Stomach smooth muscle (tissue), 2 donors: ENCODE measurements at regions not wholly inside any gene's neighbourhood (a gene's known extent, or its start where the extent isn't known, plus 50 kb on each side); places are given as distances from the start of the nearest gene placed in this dataset.

Experiments used
- H3K27ac ChIP-seq: one replicate; pipeline ENCODE4 v1.7.0; 2013; ENCODE audit warnings: mild to moderate bottlenecking, low read length, inconsistent platforms
- H3K27me3 ChIP-seq, 2 donors: one replicate each; pipeline ENCODE4 v1.7.0; 2013; ENCODE audit warnings: low read length in 2 of 2; ENCODE audit not compliant: insufficient read depth in 2 of 2, control insufficient read depth in 1 of 2
- H3K36me3 ChIP-seq, 2 donors: one replicate each; pipeline ENCODE4 v1.7.0; 2013; ENCODE audit warnings: low read length in 2 of 2; ENCODE audit not compliant: control insufficient read depth in 2 of 2, insufficient read depth in 2 of 2
- H3K4me1 ChIP-seq: one replicate; pipeline ENCODE4 v1.7.0; 2013; ENCODE audit warnings: low read length; ENCODE audit not compliant: control insufficient read depth, insufficient read depth
- H3K4me3 ChIP-seq, 2 donors: one replicate each; pipeline ENCODE4 v1.7.0; 2013; ENCODE audit warnings: low read length in 2 of 2
- H3K9ac ChIP-seq, 2 donors: one replicate each; pipeline ENCODE4 v1.7.0; 2013; ENCODE audit warnings: low read length in 2 of 2, mild to moderate bottlenecking in 1 of 2
- H3K9me3 ChIP-seq, 2 donors: one replicate each; pipeline ENCODE4 v1.7.0; 2013; ENCODE audit warnings: low read length in 2 of 2; ENCODE audit not compliant: control insufficient read depth in 2 of 2
- donor health status: healthy.
- donor health status: Pancreatic carcinoma.

GRCh38 chr20:48012401-48012974 lies 227.2 kb upstream of the SULF2 start:
- Histone ChIP-seq H3K4me1 (no peaks in the 10 kb centered on the region), H3K27ac (no peak overlapping the region), H3K36me3 (no peaks in the 10 kb centered on the region), H3K4me3 (no peak overlapping the region), H3K9ac (no peak overlapping the region), H3K9me3 (peaks cover 5 to 10% of the 10 kb centered on the region in 2 donors), H3K27me3 (no peaks in the 10 kb centered on the region)

- no peaks in the 10 kb centered on the region for H3K4me1 ChIP-seq
Measured at GRCh38 chr20:48011025-48011424, 225.7 kb upstream of the SULF2 start.

GRCh38 chr20:48010623-48011022 lies 225.3 kb upstream of the SULF2 start:
- Histone ChIP-seq H3K9ac (no peak overlapping the region), H3K27ac (no peak overlapping the region)

More at GRCh38 chr20:48011025-48011424, 225.7 kb upstream of the SULF2 start:
- H3K9ac ChIP-seq = no peak overlapping the region
- no peak overlapping the region for H3K27ac ChIP-seq
- H3K9me3 ChIP-seq = peaks cover 5 to 7% of the 10 kb centered on the region in 2 donors
- no peaks in the 10 kb centered on the region for H3K27me3 ChIP-seq
- H3K36me3 ChIP-seq = no peaks in the 10 kb centered on the region
- no peak overlapping the region for H3K4me3 ChIP-seq

GRCh38 chr20:48008850-48009515 lies 223.7 kb upstream of the SULF2 start:
- Histone ChIP-seq H3K9ac (no peak overlapping the region), H3K4me3 (no peak overlapping the region), H3K4me1 (no peaks in the 10 kb centered on the region), H3K27me3 (no peaks in the 10 kb centered on the region), H3K36me3 (no peaks in the 10 kb centered on the region), H3K27ac (no peak overlapping the region), H3K9me3 (peaks cover 5 to 7% of the 10 kb centered on the region in 2 donors)

More at GRCh38 chr20:48010623-48011022, 225.3 kb upstream of the SULF2 start:
- Histone ChIP-seq H3K4me1 (no peaks in the 10 kb centered on the region), H3K27me3 (no peaks in the 10 kb centered on the region), H3K9me3 (peaks cover 5 to 7% of the 10 kb centered on the region in 2 donors), H3K36me3 (no peaks in the 10 kb centered on the region), H3K4me3 (no peak overlapping the region)

GRCh38 chr20:48007351-48007750 lies 222.1 kb upstream of the SULF2 start:
- Histone ChIP-seq H3K4me3 (no peak overlapping the region), H3K27me3 (no peaks in the 10 kb centered on the region)

GRCh38 chr20:48006036-48006833 lies 221.0 kb upstream of the SULF2 start:
- no peaks in the 10 kb centered on the region for H3K4me1 ChIP-seq
- no peak overlapping the region for H3K27ac ChIP-seq
- H3K9me3 ChIP-seq = peaks cover 0 to 5% of the 10 kb centered on the region in 2 donors
- H3K27me3 ChIP-seq = no peaks in the 10 kb centered on the region
- H3K36me3 ChIP-seq = no peaks in the 10 kb centered on the region
- H3K9ac ChIP-seq = no peak overlapping the region
- H3K4me3 ChIP-seq = no peak overlapping the region

More at GRCh38 chr20:48007351-48007750, 222.1 kb upstream of the SULF2 start:
- peaks cover 3 to 5% of the 10 kb centered on the region in 2 donors for H3K9me3 ChIP-seq
- no peak overlapping the region for H3K27ac ChIP-seq
- no peaks in the 10 kb centered on the region for H3K36me3 ChIP-seq
- no peak overlapping the region for H3K9ac ChIP-seq
- no peaks in the 10 kb centered on the region for H3K4me1 ChIP-seq

GRCh38 chr20:48003021-48003420 lies 217.7 kb upstream of the SULF2 start:
- no peaks in the 10 kb centered on the region for H3K36me3 ChIP-seq
- no peak overlapping the region for H3K4me3 ChIP-seq
- no peak overlapping the region for H3K9ac ChIP-seq
- no peaks in the 10 kb centered on the region for H3K27me3 ChIP-seq
- H3K9me3 ChIP-seq = no peaks in the 10 kb centered on the region
- H3K4me1 ChIP-seq = no peaks in the 10 kb centered on the region
- H3K27ac ChIP-seq = no peak overlapping the region

- no peak overlapping the region for H3K27ac ChIP-seq
- no peaks in the 10 kb centered on the region for H3K36me3 ChIP-seq
- no peaks in the 10 kb centered on the region for H3K9me3 ChIP-seq
- no peak overlapping the region for H3K9ac ChIP-seq
- no peaks in the 10 kb centered on the region for H3K27me3 ChIP-seq
- H3K4me3 ChIP-seq = no peak overlapping the region
- H3K4me1 ChIP-seq = no peaks in the 10 kb centered on the region
Measured at GRCh38 chr20:48002517-48002970, 217.3 kb upstream of the SULF2 start.

- H3K27ac ChIP-seq = no peak overlapping the region
- H3K9ac ChIP-seq = no peak overlapping the region
- no peaks in the 10 kb centered on the region for H3K36me3 ChIP-seq
- H3K27me3 ChIP-seq = no peaks in the 10 kb centered on the region
- no peaks in the 10 kb centered on the region for H3K4me1 ChIP-seq
- no peak overlapping the region for H3K4me3 ChIP-seq
- H3K9me3 ChIP-seq = no peaks in the 10 kb centered on the region
Measured at GRCh38 chr20:47999166-47999565, 213.9 kb upstream of the SULF2 start.

GRCh38 chr20:47998736-47999135 lies 213.5 kb upstream of the SULF2 start:
- H3K36me3 ChIP-seq = no peaks in the 10 kb centered on the region
- H3K4me1 ChIP-seq = no peaks in the 10 kb centered on the region
- H3K27ac ChIP-seq = no peak overlapping the region
- H3K4me3 ChIP-seq = no peak overlapping the region
- no peak overlapping the region for H3K9ac ChIP-seq
- H3K27me3 ChIP-seq = no peaks in the 10 kb centered on the region
- no peaks in the 10 kb centered on the region for H3K9me3 ChIP-seq
